ENCODE measurements at regions not wholly inside any gene's neighbourhood (a gene's known extent, or its start where the extent isn't known, plus 50 kb on each side); places are given as distances from the start of the nearest gene placed in this dataset.
A peak's percentile ranks its signal among the peaks of the same experiment; 100 is the strongest.

- TF ChIP-seq NANOG (IDR thresholded peaks at IDR 0.05; ENCODE audit: insufficient read depth, low read depth, low read length, poor library complexity, severe bottlenecking) (peak; percentile 49), RNF2 (IDR thresholded peaks at IDR 0.05; ENCODE audit: borderline replicate concordance, low read depth, low read length, missing control alignments, poor library complexity, severe bottlenecking) (no peak)
Observed at GRCh38 chr16:79318143-79318899, 282.2 kb downstream of the MAF start (continued).

Measured in H1 (cell line).